DND-41 (cell line): ENCODE measurements at regions not wholly inside any gene's neighbourhood (a gene's known extent, or its start where the extent isn't known, plus 50 kb on each side); places are given as distances from the start of the nearest gene placed in this dataset.

Experiments
- ATAC-seq: fragments of 200-7000 bp; cut with Tn5 transposase; 3 replicates; pipeline ENCODE4 v1.9.1; 2021; ENCODE audit warnings: low read depth; ENCODE audit not compliant: insufficient read depth
- DNase-seq: peaks from one replicate; pipeline ENCODE4 v3.0.0-alpha.2; 2020
- H2AFZ ChIP-seq: 2 replicates; pipeline ENCODE4 v1.6.0; 2012; ENCODE audit warnings: low read depth, low read length
- H3K27ac ChIP-seq: 2 replicates; pipeline ENCODE4 v1.5.1; 2012; ENCODE audit warnings: low read length, inconsistent platforms
- H3K27me3 ChIP-seq: fragments of 200-600 bp; sonication (generic); 2 replicates; pipeline ENCODE4 v1.6.0; 2012; ENCODE audit warnings: low read length, mild to moderate bottlenecking, inconsistent platforms; ENCODE audit not compliant: insufficient read depth, poor library complexity
- H3K36me3 ChIP-seq: 2 replicates; pipeline ENCODE4 v1.5.1; 2012; ENCODE audit warnings: low read length, inconsistent platforms; ENCODE audit not compliant: insufficient read depth
- H3K4me1 ChIP-seq: 2 replicates; pipeline ENCODE4 v1.5.1; 2012; ENCODE audit warnings: mild to moderate bottlenecking, low read length; ENCODE audit not compliant: insufficient read depth
- H3K4me2 ChIP-seq: 2 replicates; pipeline ENCODE4 v1.6.0; 2012; ENCODE audit warnings: mild to moderate bottlenecking, moderate library complexity, low read length, inconsistent platforms; ENCODE audit not compliant: insufficient read depth
- H3K4me3 ChIP-seq, 2 experiments: fragments of 200-600 bp in 1 of 2; shearing (Covaris generic) in 1 of 2; 2 replicates each; pipeline ENCODE4 v1.5.1; 2012 to 2016; ENCODE audit warnings: inconsistent platforms in 2 of 2, low read length in 2 of 2, mild to moderate bottlenecking in 2 of 2, low read depth in 1 of 2, moderate library complexity in 1 of 2
- H3K79me2 ChIP-seq: 2 replicates; pipeline ENCODE4 v1.6.0; 2012; ENCODE audit warnings: low read length, inconsistent platforms; ENCODE audit not compliant: insufficient read depth
- H3K9ac ChIP-seq: 2 replicates; pipeline ENCODE4 v1.6.0; 2012; ENCODE audit warnings: low read depth, mild to moderate bottlenecking, inconsistent platforms, low read length, moderate library complexity
- H3K9me3 ChIP-seq: 2 replicates; pipeline ENCODE4 v1.5.1; 2012; ENCODE audit warnings: low read length, moderate library complexity, mild to moderate bottlenecking, inconsistent platforms; ENCODE audit not compliant: insufficient read depth, severe bottlenecking
- H4K20me1 ChIP-seq: 2 replicates; pipeline ENCODE4 v1.6.0; 2012; ENCODE audit warnings: low read length; ENCODE audit not compliant: insufficient read depth
- EZH2 ChIP-seq: IDR thresholded peaks from 3 replicates; pipeline ENCODE4 v1.6.1; 2012; ENCODE audit warnings: borderline replicate concordance, low read depth, mild to moderate bottlenecking, moderate library complexity, low read length, inconsistent platforms; ENCODE audit not compliant: severe bottlenecking
- TF ChIP-seq, protein P1 (sequence below): IDR thresholded peaks from 2 replicates; pipeline ENCODE4 v1.5.1; 2012; ENCODE audit warnings: borderline replicate concordance, low read length, moderate library complexity, mild to moderate bottlenecking; ENCODE audit not compliant: poor library complexity, severe bottlenecking; ENCODE audit errors: extremely low read depth

DNA sequence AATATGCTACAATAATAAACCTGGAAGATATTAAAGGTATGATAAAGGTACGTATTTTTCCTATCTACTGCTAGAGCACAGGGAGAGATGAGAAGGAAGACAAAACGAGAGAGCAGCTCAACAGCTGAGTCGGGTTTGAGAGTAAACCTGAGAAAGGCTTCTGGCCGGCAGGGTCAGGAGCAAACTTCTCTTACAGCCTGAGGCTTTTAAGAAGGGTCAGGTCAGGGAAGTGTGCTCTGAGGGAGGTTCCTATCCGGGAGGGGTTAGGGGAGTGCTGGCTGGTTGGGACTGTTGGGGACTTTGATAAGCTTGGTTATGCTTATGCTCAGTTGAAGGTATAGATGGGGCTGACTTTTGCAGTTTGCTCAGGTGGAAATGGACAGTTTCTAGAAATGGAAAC is 77.7 kb upstream of the PRR20A start:
- ATAC-seq (no peak), DNase-seq (no peak)
- no peaks in the 10 kb centered on the region for H3K27me3 ChIP-seq
- H4K20me1 ChIP-seq: no peaks in the 10 kb centered on the region
- H3K27ac ChIP-seq: no peak overlapping the region
- H3K9ac ChIP-seq: no peak overlapping the region
- H3K36me3 ChIP-seq: no peaks in the 10 kb centered on the region
- H3K4me2 ChIP-seq: no peak overlapping the region
- H3K9me3 ChIP-seq: no peaks in the 10 kb centered on the region
- TF ChIP-seq, protein P1, sequence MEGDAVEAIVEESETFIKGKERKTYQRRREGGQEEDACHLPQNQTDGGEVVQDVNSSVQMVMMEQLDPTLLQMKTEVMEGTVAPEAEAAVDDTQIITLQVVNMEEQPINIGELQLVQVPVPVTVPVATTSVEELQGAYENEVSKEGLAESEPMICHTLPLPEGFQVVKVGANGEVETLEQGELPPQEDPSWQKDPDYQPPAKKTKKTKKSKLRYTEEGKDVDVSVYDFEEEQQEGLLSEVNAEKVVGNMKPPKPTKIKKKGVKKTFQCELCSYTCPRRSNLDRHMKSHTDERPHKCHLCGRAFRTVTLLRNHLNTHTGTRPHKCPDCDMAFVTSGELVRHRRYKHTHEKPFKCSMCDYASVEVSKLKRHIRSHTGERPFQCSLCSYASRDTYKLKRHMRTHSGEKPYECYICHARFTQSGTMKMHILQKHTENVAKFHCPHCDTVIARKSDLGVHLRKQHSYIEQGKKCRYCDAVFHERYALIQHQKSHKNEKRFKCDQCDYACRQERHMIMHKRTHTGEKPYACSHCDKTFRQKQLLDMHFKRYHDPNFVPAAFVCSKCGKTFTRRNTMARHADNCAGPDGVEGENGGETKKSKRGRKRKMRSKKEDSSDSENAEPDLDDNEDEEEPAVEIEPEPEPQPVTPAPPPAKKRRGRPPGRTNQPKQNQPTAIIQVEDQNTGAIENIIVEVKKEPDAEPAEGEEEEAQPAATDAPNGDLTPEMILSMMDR: no peak
- TF ChIP-seq EZH2: no peak
- no peaks in the 10 kb centered on the region for H3K79me2 ChIP-seq
- no peak overlapping the region for H3K4me3 ChIP-seq
- H3K4me1 ChIP-seq: no peaks in the 10 kb centered on the region
- no peak overlapping the region for H2AFZ ChIP-seq

- Histone ChIP-seq H3K9me3 (no peaks in the 10 kb centered on the region), H3K9ac (no peak overlapping the region), H4K20me1 (no peaks in the 10 kb centered on the region), H3K4me3 (no peak overlapping the region), H3K27ac (no peak overlapping the region), H3K4me2 (no peak overlapping the region), H2AFZ (no peak overlapping the region), H3K4me1 (no peaks in the 10 kb centered on the region), H3K79me2 (no peaks in the 10 kb centered on the region), H3K36me3 (no peaks in the 10 kb centered on the region), H3K27me3 (no peaks in the 10 kb centered on the region)
- DNase-seq (no peak), ATAC-seq (no peak)
- no peak for TF ChIP-seq EZH2
- TF ChIP-seq, protein P1: no peak
Measured at GRCh38 chr13:57073983-57074382, 66.7 kb upstream of the PRR20A start.

DNA sequence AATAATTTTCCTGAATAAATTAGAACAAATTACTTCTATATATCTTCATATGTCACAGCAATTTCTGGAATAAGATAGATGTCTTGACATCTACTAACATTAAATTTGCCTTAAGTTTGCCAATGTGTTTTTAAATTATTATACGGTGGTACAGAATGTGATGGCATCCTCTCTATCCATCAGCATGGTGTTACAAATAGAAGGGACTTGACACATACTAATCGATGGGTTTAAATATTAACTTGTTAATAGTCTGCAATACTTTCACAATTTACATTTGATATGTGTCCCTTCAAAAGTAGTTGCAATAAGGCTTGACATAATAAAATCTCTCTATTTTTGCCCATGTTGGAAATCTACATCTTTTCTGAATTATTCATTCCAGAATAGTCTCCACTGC is 65.1 kb upstream of the PRR20A start:
- Histone ChIP-seq H3K27ac (no peak overlapping the region), H3K79me2 (no peaks in the 10 kb centered on the region), H3K4me2 (no peak overlapping the region), H3K9ac (no peak overlapping the region), H4K20me1 (no peaks in the 10 kb centered on the region), H3K27me3 (no peaks in the 10 kb centered on the region), H2AFZ (no peak overlapping the region), H3K4me1 (no peaks in the 10 kb centered on the region), H3K4me3 (no peak overlapping the region), H3K36me3 (no peaks in the 10 kb centered on the region), H3K9me3 (no peaks in the 10 kb centered on the region)
- DNase-seq (no peak), ATAC-seq (no peak)
- TF ChIP-seq, protein P1: no peak
- no peak for TF ChIP-seq EZH2

DNA sequence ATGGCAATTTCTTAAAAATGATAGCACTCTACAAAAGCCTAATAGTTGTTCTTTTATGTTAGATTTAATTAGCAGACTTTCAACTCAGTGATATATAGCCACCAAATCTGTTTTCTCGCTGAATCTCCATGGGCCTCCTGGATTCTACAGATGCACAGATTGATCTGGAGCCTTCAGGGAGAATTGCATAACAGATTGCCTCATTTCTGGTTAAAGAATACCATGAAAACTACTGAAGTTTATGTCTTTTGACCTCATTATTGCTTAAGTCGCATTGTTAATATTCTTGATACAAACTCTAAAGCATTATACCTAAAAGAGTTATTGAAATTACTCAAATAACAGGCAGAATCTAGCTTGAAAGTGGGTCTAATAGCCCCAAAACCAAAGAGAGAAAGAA is 53.7 kb upstream of the PRR20A start:
- Histone ChIP-seq H3K27ac (no peak overlapping the region), H3K27me3 (no peaks in the 10 kb centered on the region), H3K36me3 (no peaks in the 10 kb centered on the region), H3K4me1 (no peaks in the 10 kb centered on the region), H3K4me3 (no peak overlapping the region), H3K9me3 (no peaks in the 10 kb centered on the region), H4K20me1 (no peaks in the 10 kb centered on the region), H3K79me2 (no peaks in the 10 kb centered on the region), H3K9ac (no peak overlapping the region), H3K4me2 (no peak overlapping the region), H2AFZ (no peak overlapping the region)
- DNase-seq: no peak
- TF ChIP-seq, protein P1: no peak
- TF ChIP-seq EZH2: no peak
- no peak for ATAC-seq
